ENCODE measurements at regions not wholly inside any gene's neighbourhood (a gene's known extent, or its start where the extent isn't known, plus 50 kb on each side); places are given as distances from the start of the nearest gene placed in this dataset.
"Not testable (repeated sequence)": the region's sequence is repeated elsewhere in the genome, so short reads cannot be mapped to it uniquely, and the experiment has no call there.

- DNase-seq (ENCODE audit: low spot score), result no peak
Measured at GRCh38 chr14:56049536-56049935, 68.7 kb upstream of the PELI2 start.

- DNase-seq (ENCODE audit: low spot score), result no peak
Measured at GRCh38 chr14:56055511-56055910, 62.7 kb upstream of the PELI2 start.

GRCh38 chr14:56056031-56056430, 62.2 kb upstream of the PELI2 start:
- DNase-seq (ENCODE audit: low spot score), result no peak

- DNase-seq (ENCODE audit: low spot score), result no peak
Measured at GRCh38 chr14:56057071-56057741, 61.0 kb upstream of the PELI2 start.

- DNase-seq (ENCODE audit: low spot score), result no peak
Measured at GRCh38 chr14:56057767-56058166, 60.4 kb upstream of the PELI2 start.

GRCh38 chr14:56059054-56059453, 59.2 kb upstream of the PELI2 start:
- DNase-seq (ENCODE audit: low spot score), result no peak

- DNase-seq (ENCODE audit: low spot score), result no peak
Measured at GRCh38 chr14:56061051-56061450, 57.2 kb upstream of the PELI2 start.

GRCh38 chr14:56063131-56063530, 55.1 kb upstream of the PELI2 start:
- no peak for DNase-seq (ENCODE audit: low spot score)

- DNase-seq (ENCODE audit: low spot score), result no peak
Measured at GRCh38 chr14:56064513-56064912, 53.7 kb upstream of the PELI2 start.

GRCh38 chr14:56065199-56065598, 53.0 kb upstream of the PELI2 start:
- not testable (repeated sequence) for DNase-seq (ENCODE audit: low spot score)

- no peak for DNase-seq (ENCODE audit: low spot score)
Measured at GRCh38 chr14:56065621-56066290, 52.5 kb upstream of the PELI2 start.
